ENCODE measurements at regions not wholly inside any gene's neighbourhood (a gene's known extent, or its start where the extent isn't known, plus 50 kb on each side); places are given as distances from the start of the nearest gene placed in this dataset.

DNA sequence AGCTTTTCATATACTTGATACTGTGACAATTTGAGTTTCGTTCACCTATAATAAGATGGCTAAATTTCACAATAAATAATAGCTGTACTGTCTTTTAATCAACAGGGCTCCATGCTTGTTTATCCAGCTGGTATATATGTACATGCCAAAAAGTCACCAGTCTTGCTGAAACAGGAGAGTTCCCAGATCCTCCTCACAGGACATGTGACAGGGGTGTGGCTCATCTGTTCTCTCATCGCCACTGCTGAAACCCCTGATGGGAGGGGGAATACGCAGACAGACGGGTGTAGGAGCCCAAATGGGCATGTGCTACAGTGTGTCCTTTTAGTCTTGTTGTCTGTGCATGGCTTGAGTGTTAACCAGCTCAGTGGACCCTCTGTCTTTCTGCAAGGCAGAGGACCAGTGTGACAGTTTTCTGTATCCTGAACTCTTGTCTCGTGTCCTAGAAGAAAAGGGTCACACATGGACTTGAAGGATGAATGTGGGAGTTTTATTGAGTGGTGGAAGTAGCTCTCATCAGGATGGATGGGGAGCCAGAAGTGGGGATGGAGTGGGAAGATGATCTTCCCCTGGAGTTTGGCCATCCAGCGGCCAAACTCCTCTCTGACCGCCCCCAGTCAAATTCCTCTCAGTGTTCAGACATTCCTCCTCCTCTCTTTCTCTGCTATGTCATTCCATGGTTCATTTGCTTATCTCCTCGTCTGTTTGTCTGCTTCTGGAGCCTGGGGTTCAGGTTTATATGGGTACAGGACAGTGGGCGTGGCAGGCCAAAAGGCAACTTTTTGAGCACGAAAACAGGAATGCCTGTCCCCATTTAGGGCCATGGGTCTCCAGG lies 113.1 kb upstream of the NECTIN3 start:
- no peak overlapping the region for H3K4me3 ChIP-seq
- TF ChIP-seq CTCF (IDR thresholded peaks at IDR 0.05): no peak

GRCh38 chr3:110965976-110966375 lies 105.6 kb upstream of the NECTIN3 start:
- TF ChIP-seq CTCF (IDR thresholded peaks at IDR 0.05): no peak
- Histone ChIP-seq H3K27ac (no peak overlapping the region), H3K4me3 (no peak overlapping the region)
- no peak for DNase-seq (ENCODE audit: low spot score)

More for the DNA sequence above, 113.1 kb upstream of the NECTIN3 start:
- no peak overlapping the region for H3K27ac ChIP-seq
- no peak for DNase-seq (ENCODE audit: low spot score)

DNA sequence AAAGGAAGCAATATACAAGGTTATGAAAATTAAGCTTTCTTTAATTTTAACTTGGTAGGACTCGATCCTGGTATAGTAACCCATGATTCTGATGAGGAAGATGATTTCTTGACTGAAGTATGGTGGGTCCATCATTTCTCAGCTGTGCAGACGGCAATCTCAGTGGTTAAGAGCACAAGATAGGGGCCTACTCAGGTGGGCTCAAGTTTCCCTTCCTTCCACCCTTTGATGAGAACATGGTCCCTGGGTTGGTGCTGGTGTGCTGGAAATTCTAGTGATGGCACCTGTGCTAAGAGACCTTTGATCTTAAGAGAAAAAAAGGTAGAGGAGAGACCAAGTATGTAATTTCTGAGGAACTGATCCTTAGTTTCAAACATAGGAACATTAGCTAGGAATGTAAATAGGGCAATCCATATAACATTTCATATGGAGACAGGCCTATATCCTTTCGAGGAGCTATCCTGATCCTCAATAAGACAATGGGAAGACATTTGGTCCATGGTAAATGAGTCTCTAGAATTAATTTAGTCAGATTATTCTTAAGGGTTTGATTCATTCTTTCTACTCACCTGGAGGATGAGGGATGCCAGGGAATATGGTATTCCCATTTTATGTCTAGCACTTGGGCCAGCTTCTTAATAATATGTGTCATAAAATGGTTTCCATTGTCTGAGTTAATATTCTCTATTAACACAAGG lies 104.5 kb upstream of the NECTIN3 start:
- no peak for DNase-seq (ENCODE audit: low spot score)
- no peak for TF ChIP-seq CTCF (IDR thresholded peaks at IDR 0.05)
- Histone ChIP-seq H3K27ac (no peak overlapping the region), H3K4me3 (no peak overlapping the region)

GRCh38 chr3:110968076-110968475 lies 103.5 kb upstream of the NECTIN3 start:
- DNase-seq (ENCODE audit: low spot score): no peak
- TF ChIP-seq CTCF (IDR thresholded peaks at IDR 0.05): no peak
- H3K4me3 ChIP-seq: no peak overlapping the region
- H3K27ac ChIP-seq: no peak overlapping the region

GRCh38 chr3:110969229-110970211 lies 102.1 kb upstream of the NECTIN3 start:
- Histone ChIP-seq H3K27ac (no peak overlapping the region), H3K4me3 (no peak overlapping the region)
- no peak for DNase-seq (ENCODE audit: low spot score)
- TF ChIP-seq CTCF (IDR thresholded peaks at IDR 0.05): no peak

DNA sequence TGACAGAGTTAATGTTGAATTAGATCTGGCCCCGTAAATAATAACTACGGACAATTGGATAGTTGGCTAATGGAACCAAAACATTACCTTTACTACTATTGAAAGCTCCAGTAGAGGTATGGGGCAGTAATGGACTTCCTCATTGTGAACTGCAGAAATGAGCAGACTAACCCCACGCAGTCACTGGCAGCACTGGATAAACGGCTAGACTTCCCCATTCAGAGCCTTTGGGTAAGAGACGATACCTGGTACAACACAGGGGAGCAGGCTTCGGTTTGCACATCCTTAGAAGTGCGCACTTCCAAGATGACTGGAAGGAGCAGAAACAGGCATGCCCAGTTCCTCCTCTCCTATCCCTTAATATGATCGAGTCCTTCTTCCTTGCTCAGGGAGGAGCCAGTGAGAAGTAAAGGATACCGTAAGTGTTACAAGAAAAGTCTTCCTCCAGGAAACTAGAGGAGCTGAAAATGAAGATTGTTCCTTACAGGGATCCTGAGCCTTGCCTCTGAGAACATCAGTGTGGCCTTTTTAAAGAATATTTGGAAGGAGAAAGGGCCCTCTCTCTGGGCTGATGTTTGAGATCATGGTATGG lies 100.5 kb upstream of the NECTIN3 start:
- no peak for DNase-seq (ENCODE audit: low spot score)
- H3K27ac ChIP-seq: no peak overlapping the region
- no peak for TF ChIP-seq CTCF (IDR thresholded peaks at IDR 0.05)
- no peak overlapping the region for H3K4me3 ChIP-seq
